ENCODE measurements at regions not wholly inside any gene's neighbourhood (a gene's known extent, or its start where the extent isn't known, plus 50 kb on each side); places are given as distances from the start of the nearest gene placed in this dataset.
"Not testable (repeated sequence)": the region's sequence is repeated elsewhere in the genome, so short reads cannot be mapped to it uniquely, and the experiment has no call there.

- no peak for DNase-seq
Measured at GRCh38 chr5:105230516-105231157, 1668.0 kb upstream of the NUDT12 start.

GRCh38 chr5:105218018-105218417 is 1655.4 kb upstream of the NUDT12 start:
- DNase-seq = no peak

GRCh38 chr5:105213078-105213477 is 1650.5 kb upstream of the NUDT12 start:
- no peak for DNase-seq

GRCh38 chr5:105207066-105207465 is 1644.5 kb upstream of the NUDT12 start:
- DNase-seq = no peak

GRCh38 chr5:105197531-105197930 is 1634.9 kb upstream of the NUDT12 start:
- no peak for DNase-seq

- no peak for DNase-seq
Measured at GRCh38 chr5:105195765-105196164, 1633.2 kb upstream of the NUDT12 start.

- no peak for DNase-seq
Measured at GRCh38 chr5:105172918-105173317, 1610.3 kb upstream of the NUDT12 start.

GRCh38 chr5:105168806-105169205 is 1606.2 kb upstream of the NUDT12 start:
- no peak for DNase-seq

- DNase-seq = no peak
Measured at GRCh38 chr5:105167092-105167491, 1604.5 kb upstream of the NUDT12 start.

GRCh38 chr5:105163547-105163946 is 1601.0 kb upstream of the NUDT12 start:
- DNase-seq = no peak

- not testable (repeated sequence) for DNase-seq
Measured at GRCh38 chr5:105162557-105162956, 1600.0 kb upstream of the NUDT12 start.

- no peak for DNase-seq
Measured at GRCh38 chr5:105158526-105158925, 1595.9 kb upstream of the NUDT12 start.

- DNase-seq = no peak
Measured at GRCh38 chr5:105150323-105150722, 1587.7 kb upstream of the NUDT12 start.

GRCh38 chr5:105146867-105147266 is 1584.3 kb upstream of the NUDT12 start:
- DNase-seq = no peak

- no peak for DNase-seq
Measured at GRCh38 chr5:105145152-105145551, 1582.6 kb upstream of the NUDT12 start.

GRCh38 chr5:105134328-105134727 is 1571.7 kb upstream of the NUDT12 start:
- DNase-seq = no peak

- no peak for DNase-seq
Measured at GRCh38 chr5:105133087-105133486, 1570.5 kb upstream of the NUDT12 start.

- DNase-seq = no peak
Measured at GRCh38 chr5:105132581-105132980, 1570.0 kb upstream of the NUDT12 start.

- DNase-seq = no peak
Measured at GRCh38 chr5:105131045-105131444, 1568.5 kb upstream of the NUDT12 start.

- DNase-seq = no peak
Measured at GRCh38 chr5:105101577-105101976, 1539.0 kb upstream of the NUDT12 start.

GRCh38 chr5:105088961-105089360 is 1526.4 kb upstream of the NUDT12 start:
- no peak for DNase-seq

- DNase-seq = no peak
Measured at GRCh38 chr5:105088102-105088501, 1525.5 kb upstream of the NUDT12 start.

GRCh38 chr5:105057893-105058292 is 1495.3 kb upstream of the NUDT12 start:
- no peak for DNase-seq

GRCh38 chr5:105057001-105057436 is 1494.4 kb upstream of the NUDT12 start:
- DNase-seq = no peak

GRCh38 chr5:105054406-105054805 is 1491.8 kb upstream of the NUDT12 start:
- no peak for DNase-seq

Measured in CD4-positive, alpha-beta T cell treated with Interleukin-6 for 4 hours (primary cell).